PC-3 (cell line): ENCODE measurements at regions not wholly inside any gene's neighbourhood (a gene's known extent, or its start where the extent isn't known, plus 50 kb on each side); places are given as distances from the start of the nearest gene placed in this dataset.

Experiments used
- ATAC-seq: fragments of 200-7000 bp; cut with Tn5 transposase; 2 replicates; pipeline ENCODE4 v1.9.1; 2020; ENCODE audit warnings: mild to moderate bottlenecking, moderate library complexity
- BruUV-seq: library from RNA; stranded (reverse); fragments of 400-500 nt; replicated peaks from 2 replicates; lab custom pipeline; 2021; lab: Mats Ljungman, UMichigan
- CTCF ChIA-PET: fragments of 300-600 bp; sonication (Branson Sonifier 250); formaldehyde crosslinking; loops from one replicate; lab custom pipeline; 2022; ENCODE audit warnings: antibody characterized with exemption; lab: Charles Lee
- POLR2A ChIA-PET: fragments of 300-600 bp; sonication (Branson Sonifier 250); formaldehyde crosslinking; loops from one replicate; lab custom pipeline; 2022; ENCODE audit warnings: antibody characterized with exemption; ENCODE audit not compliant: unreplicated experiment; lab: Charles Lee
- DNase-seq: peaks from one replicate; pipeline ENCODE4 v3.0.0-alpha.2; 2015
- H2AFZ ChIP-seq: fragments of 300-600 bp; sonication (generic); 2 replicates; pipeline ENCODE4 v1.6.0; 2016; ENCODE audit warnings: antibody characterized with exemption, low read length
- H3F3A ChIP-seq: fragments of 300-600 bp; sonication (generic); one replicate; pipeline ENCODE4 v1.6.0; 2017; ENCODE audit warnings: antibody characterized with exemption, low read length, control low read depth, mild to moderate bottlenecking; ENCODE audit not compliant: unreplicated experiment
- H3K27ac ChIP-seq: fragments of 300-600 bp; sonication (generic); 2 replicates; pipeline ENCODE4 v1.5.1; 2016; ENCODE audit warnings: mild to moderate bottlenecking, low read length
- H3K27me3 ChIP-seq: fragments of 300-600 bp; sonication (generic); 2 replicates; pipeline ENCODE4 v1.6.1; 2016; ENCODE audit warnings: low read length, mixed read lengths
- H3K36me3 ChIP-seq: fragments of 300-600 bp; sonication (generic); 2 replicates; pipeline ENCODE4 v1.6.1; 2016; ENCODE audit warnings: low read depth, mixed run types, low read length, mixed read lengths
- H3K4me1 ChIP-seq: fragments of 300-600 bp; sonication (generic); 2 replicates; pipeline ENCODE4 v1.5.1; 2016; ENCODE audit warnings: low read length; ENCODE audit not compliant: insufficient read depth
- H3K4me2 ChIP-seq: fragments of 300-600 bp; sonication (generic); 2 replicates; pipeline ENCODE4 v1.6.0; 2016; ENCODE audit warnings: low read length
- H3K4me3 ChIP-seq: fragments of 300-600 bp; sonication (generic); 2 replicates; pipeline ENCODE4 v1.5.1; 2016; ENCODE audit warnings: mild to moderate bottlenecking, low read length, mixed read lengths
- H3K79me2 ChIP-seq: fragments of 300-600 bp; sonication (generic); 2 replicates; pipeline ENCODE4 v1.6.1; 2017; ENCODE audit warnings: low read length, mixed read lengths
- H3K9ac ChIP-seq: fragments of 300-600 bp; sonication (generic); 2 replicates; pipeline ENCODE4 v1.6.0; 2016; ENCODE audit warnings: mild to moderate bottlenecking, low read length
- H3K9me2 ChIP-seq: fragments of 300-600 bp; sonication (generic); replicated peaks from 2 replicates; pipeline ENCODE4 v1.6.1; 2016; ENCODE audit warnings: mixed run types, low read length, mixed read lengths
- H3K9me3 ChIP-seq: fragments of 300-600 bp; sonication (generic); 2 replicates; pipeline ENCODE4 v1.6.1; 2016; ENCODE audit warnings: low read length, mixed read lengths
- H4K20me1 ChIP-seq: fragments of 300-600 bp; sonication (generic); 2 replicates; pipeline ENCODE4 v1.6.1; 2016; ENCODE audit warnings: low read length, mixed read lengths
- CTCF ChIP-seq: fragments of 300-600 bp; sonication (generic); conservative IDR thresholded peaks from 2 replicates; pipeline ENCODE4 v1.5.1; 2017; ENCODE audit warnings: antibody characterized with exemption, low read depth, mild to moderate bottlenecking, low read length
- EZH2 ChIP-seq: fragments of 300-600 bp; sonication (generic); IDR thresholded peaks from one replicate; pipeline ENCODE4 v1.6.1; 2017; ENCODE audit warnings: antibody characterized with exemption, mild to moderate bottlenecking, low read length; ENCODE audit not compliant: unreplicated experiment
- EZH2phosphoT487 ChIP-seq: fragments of 300-600 bp; sonication (generic); IDR thresholded peaks from 2 replicates; pipeline ENCODE4 v1.6.1; 2018; ENCODE audit warnings: mild to moderate bottlenecking, antibody characterized with exemption, low read length, borderline replicate concordance
- intact Hi-C: fragments of 100-400 bp; cut with micrococcal nuclease; formaldehyde crosslinking; loops from 2 replicates; pipeline ENCODE4 v1.9.0; 2023

DNA sequence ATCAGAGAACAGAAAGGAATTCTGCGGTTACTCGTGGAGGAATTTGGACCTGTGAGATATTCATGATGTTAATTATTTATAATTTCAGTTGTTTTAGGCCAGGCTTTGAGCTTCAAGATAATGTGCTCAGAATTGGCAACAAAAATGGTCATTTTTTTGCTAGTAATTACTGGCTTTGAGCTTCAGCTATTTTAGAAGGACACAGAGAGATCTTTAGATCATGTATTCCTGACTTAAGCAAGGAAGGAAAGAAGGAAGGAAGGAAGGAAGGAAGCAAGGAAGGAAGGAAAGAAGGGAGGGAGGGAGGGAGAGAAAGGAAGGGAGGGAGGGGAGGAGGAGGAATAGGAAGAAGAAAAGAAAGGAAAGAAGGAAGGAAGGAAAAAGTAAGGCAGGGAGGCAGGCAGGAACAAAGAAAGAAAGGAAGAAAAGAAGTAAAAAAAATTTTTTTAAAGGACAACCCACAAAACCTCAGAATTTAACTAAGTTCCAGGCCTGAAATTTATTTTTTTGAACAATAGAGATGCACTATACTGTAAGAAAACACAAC, 277.9 kb upstream of the KLF3 start:
- no peak for DNase-seq
- Histone ChIP-seq H3K36me3 (no peaks in the 10 kb centered on the region), H3K9ac (no peak overlapping the region), H3F3A (no peaks in the 10 kb centered on the region), H3K79me2 (no peaks in the 10 kb centered on the region), H3K9me3 (no peaks in the 10 kb centered on the region), H3K4me1 (no peaks in the 10 kb centered on the region), H3K4me2 (no peak overlapping the region), H4K20me1 (no peaks in the 10 kb centered on the region), H3K9me2 (no peaks in the 10 kb centered on the region), H3K4me3 (no peak overlapping the region), H2AFZ (no peak overlapping the region), H3K27me3 (no peaks in the 10 kb centered on the region), H3K27ac (no peak overlapping the region)
- ChIA-PET POLR2A (no interaction called here), CTCF (no interaction called here)
- BruUV-seq = no TSS peak
- TF ChIP-seq EZH2phosphoT487 (no peak), EZH2 (no peak), CTCF (no peak)
- intact Hi-C loops = no loop called here
- no peak for ATAC-seq

- H4K20me1 ChIP-seq = no peaks in the 10 kb centered on the region
- DNase-seq = no peak
- H3K9me2 ChIP-seq = no peaks in the 10 kb centered on the region
- no peak overlapping the region for H3K4me3 ChIP-seq
- TF ChIP-seq EZH2 (no peak), EZH2phosphoT487 (no peak), CTCF (no peak)
- H2AFZ ChIP-seq = no peak overlapping the region
- ATAC-seq = no peak
- ChIA-PET CTCF (no interaction called here), POLR2A (no interaction called here)
- no peak overlapping the region for H3K27ac ChIP-seq
- H3K36me3 ChIP-seq = no peaks in the 10 kb centered on the region
- H3K79me2 ChIP-seq = no peaks in the 10 kb centered on the region
- no TSS peak for BruUV-seq
- H3K27me3 ChIP-seq = no peaks in the 10 kb centered on the region
- no peaks in the 10 kb centered on the region for H3K4me1 ChIP-seq
- H3K9me3 ChIP-seq = no peaks in the 10 kb centered on the region
- H3F3A ChIP-seq = no peaks in the 10 kb centered on the region
- H3K9ac ChIP-seq = no peak overlapping the region
- intact Hi-C loops = no loop called here
- H3K4me2 ChIP-seq = no peak overlapping the region
Observed at GRCh38 chr4:38386654-38387188, 277.3 kb upstream of the KLF3 start.

DNA sequence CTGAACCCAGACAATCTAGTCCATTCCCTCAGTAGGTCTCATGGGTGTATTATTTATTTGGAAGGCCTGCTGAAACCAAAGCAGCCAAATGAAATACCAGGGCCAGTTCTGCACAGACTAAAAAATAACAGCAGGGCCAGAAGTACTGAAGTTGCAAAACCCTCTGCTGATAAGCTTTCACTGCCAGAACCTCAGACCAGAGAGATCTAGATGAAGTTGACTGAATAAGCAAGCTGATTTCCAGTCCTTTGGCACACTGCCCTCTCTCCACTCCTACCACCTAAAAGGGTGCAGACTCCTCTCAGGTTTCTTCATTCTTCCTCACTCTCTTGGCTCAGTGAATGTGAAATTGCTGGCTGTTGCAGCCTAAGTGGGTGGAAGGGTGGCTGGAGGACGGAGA, 276.7 kb upstream of the KLF3 start:
- Histone ChIP-seq H3K4me3 (no peak overlapping the region), H3K4me2 (no peak overlapping the region), H3K27me3 (no peaks in the 10 kb centered on the region), H3K4me1 (no peaks in the 10 kb centered on the region), H2AFZ (no peak overlapping the region), H3K9ac (no peak overlapping the region), H3F3A (no peaks in the 10 kb centered on the region), H4K20me1 (no peaks in the 10 kb centered on the region), H3K27ac (no peak overlapping the region), H3K36me3 (no peaks in the 10 kb centered on the region), H3K9me2 (no peaks in the 10 kb centered on the region), H3K9me3 (no peaks in the 10 kb centered on the region), H3K79me2 (no peaks in the 10 kb centered on the region)
- DNase-seq (no peak), ATAC-seq (no peak)
- TF ChIP-seq CTCF (no peak), EZH2phosphoT487 (no peak), EZH2 (no peak)
- BruUV-seq = no TSS peak
- POLR2A ChIA-PET = no interaction called here
- CTCF ChIA-PET = no interaction called here
- intact Hi-C loops = no loop called here
